Hepatocyte (in vitro differentiated cells): ENCODE measurements at regions not wholly inside any gene's neighbourhood (a gene's known extent, or its start where the extent isn't known, plus 50 kb on each side); places are given as distances from the start of the nearest gene placed in this dataset.
A peak's percentile ranks its signal among the peaks of the same experiment; 100 is the strongest.

ENCODE experiments used
- DNase-seq: peaks from one replicate; pipeline ENCODE4 v3.0.0-alpha.2; 2016; ENCODE audit warnings: low spot score
- H2AFZ ChIP-seq: fragments of 200-600 bp; sonication (generic); 2 replicates; pipeline ENCODE4 v1.6.0; 2016; ENCODE audit warnings: antibody characterized with exemption, mild to moderate bottlenecking
- H3K27ac ChIP-seq: fragments of 200-600 bp; sonication (generic); 2 replicates; pipeline ENCODE4 v1.5.1; 2016; ENCODE audit warnings: mild to moderate bottlenecking
- H3K27me3 ChIP-seq: fragments of 200-600 bp; sonication (generic); 2 replicates; pipeline ENCODE4 v1.6.1; 2016
- H3K36me3 ChIP-seq: fragments of 200-600 bp; sonication (generic); replicated peaks from 2 replicates; pipeline ENCODE4 v1.5.1; 2016; ENCODE audit warnings: low read depth; ENCODE audit not compliant: insufficient read depth
- H3K4me1 ChIP-seq: fragments of 200-600 bp; sonication (generic); 2 replicates; pipeline ENCODE4 v1.5.1; 2016; ENCODE audit warnings: mild to moderate bottlenecking, moderate library complexity; ENCODE audit not compliant: insufficient read depth
- H3K4me2 ChIP-seq: fragments of 200-600 bp; sonication (generic); 2 replicates; pipeline ENCODE4 v1.6.0; 2016
- H3K4me3 ChIP-seq: fragments of 200-600 bp; sonication (generic); 2 replicates; pipeline ENCODE4 v1.5.1; 2016; ENCODE audit warnings: mild to moderate bottlenecking
- H3K79me2 ChIP-seq: fragments of 200-600 bp; sonication (generic); 2 replicates; pipeline ENCODE4 v1.6.0; 2017; ENCODE audit warnings: mild to moderate bottlenecking
- H3K9me2 ChIP-seq: fragments of 200-600 bp; sonication (generic); replicated peaks from 2 replicates; pipeline ENCODE4 v1.6.0; 2017; ENCODE audit warnings: mild to moderate bottlenecking; ENCODE audit not compliant: insufficient read depth
- H3K9me3 ChIP-seq: fragments of 200-600 bp; sonication (generic); 2 replicates; pipeline ENCODE4 v1.5.1; 2016; ENCODE audit warnings: low read depth, mild to moderate bottlenecking
- H4K20me1 ChIP-seq: fragments of 200-600 bp; sonication (generic); 2 replicates; pipeline ENCODE4 v1.6.0; 2016; ENCODE audit warnings: mild to moderate bottlenecking; ENCODE audit not compliant: insufficient read depth, poor library complexity, severe bottlenecking
- EZH2 ChIP-seq: fragments of 200-600 bp; sonication (generic); IDR thresholded peaks from 2 replicates; pipeline ENCODE4 v1.6.1; 2016; ENCODE audit warnings: antibody characterized with exemption, mild to moderate bottlenecking, borderline replicate concordance
- EZH2phosphoT487 ChIP-seq: fragments of 200-600 bp; sonication (generic); IDR thresholded peaks from one replicate; pipeline ENCODE4 v1.6.1; 2018; ENCODE audit warnings: antibody characterized with exemption, mild to moderate bottlenecking, low read depth, moderate library complexity; ENCODE audit not compliant: unreplicated experiment, severe bottlenecking
- WGBS: methylation state at CpG from one replicate; pipeline ENCODE4 v1.1.6; 2016; ENCODE audit warnings: low lambda C conversion rate; ENCODE audit errors: missing lambda C conversion rate; 5-methylcytosine and 5-hydroxymethylcytosine counted together
- TF ChIP-seq, protein P1 (sequence below): fragments of 200-600 bp; sonication (generic); IDR thresholded peaks from 2 replicates; pipeline ENCODE4 v1.5.1; 2016; ENCODE audit warnings: antibody characterized with exemption, mild to moderate bottlenecking; ENCODE audit not compliant: poor library complexity

- no peak overlapping the region for H3K4me2 ChIP-seq
- no peaks in the 10 kb centered on the region for H3K9me2 ChIP-seq
- no peak overlapping the region for H3K27ac ChIP-seq
- DNase-seq = no peak
- H2AFZ ChIP-seq = no peak overlapping the region
- H4K20me1 ChIP-seq = no peaks in the 10 kb centered on the region
- H3K79me2 ChIP-seq = no peaks in the 10 kb centered on the region
- H3K36me3 ChIP-seq = no peaks in the 10 kb centered on the region
- TF ChIP-seq, protein P1, sequence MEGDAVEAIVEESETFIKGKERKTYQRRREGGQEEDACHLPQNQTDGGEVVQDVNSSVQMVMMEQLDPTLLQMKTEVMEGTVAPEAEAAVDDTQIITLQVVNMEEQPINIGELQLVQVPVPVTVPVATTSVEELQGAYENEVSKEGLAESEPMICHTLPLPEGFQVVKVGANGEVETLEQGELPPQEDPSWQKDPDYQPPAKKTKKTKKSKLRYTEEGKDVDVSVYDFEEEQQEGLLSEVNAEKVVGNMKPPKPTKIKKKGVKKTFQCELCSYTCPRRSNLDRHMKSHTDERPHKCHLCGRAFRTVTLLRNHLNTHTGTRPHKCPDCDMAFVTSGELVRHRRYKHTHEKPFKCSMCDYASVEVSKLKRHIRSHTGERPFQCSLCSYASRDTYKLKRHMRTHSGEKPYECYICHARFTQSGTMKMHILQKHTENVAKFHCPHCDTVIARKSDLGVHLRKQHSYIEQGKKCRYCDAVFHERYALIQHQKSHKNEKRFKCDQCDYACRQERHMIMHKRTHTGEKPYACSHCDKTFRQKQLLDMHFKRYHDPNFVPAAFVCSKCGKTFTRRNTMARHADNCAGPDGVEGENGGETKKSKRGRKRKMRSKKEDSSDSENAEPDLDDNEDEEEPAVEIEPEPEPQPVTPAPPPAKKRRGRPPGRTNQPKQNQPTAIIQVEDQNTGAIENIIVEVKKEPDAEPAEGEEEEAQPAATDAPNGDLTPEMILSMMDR = no peak
- TF ChIP-seq EZH2 (no peak), EZH2phosphoT487 (no peak)
- no peaks in the 10 kb centered on the region for H3K27me3 ChIP-seq
- WGBS = 80% methylated on average over 7 of the region's 7 CpGs
- no peaks in the 10 kb centered on the region for H3K9me3 ChIP-seq
- H3K4me1 ChIP-seq = no peaks in the 10 kb centered on the region
- H3K4me3 ChIP-seq = no peak overlapping the region
Measured at GRCh38 chr4:14621731-14622463, 380.4 kb upstream of the CPEB2 start.

DNA sequence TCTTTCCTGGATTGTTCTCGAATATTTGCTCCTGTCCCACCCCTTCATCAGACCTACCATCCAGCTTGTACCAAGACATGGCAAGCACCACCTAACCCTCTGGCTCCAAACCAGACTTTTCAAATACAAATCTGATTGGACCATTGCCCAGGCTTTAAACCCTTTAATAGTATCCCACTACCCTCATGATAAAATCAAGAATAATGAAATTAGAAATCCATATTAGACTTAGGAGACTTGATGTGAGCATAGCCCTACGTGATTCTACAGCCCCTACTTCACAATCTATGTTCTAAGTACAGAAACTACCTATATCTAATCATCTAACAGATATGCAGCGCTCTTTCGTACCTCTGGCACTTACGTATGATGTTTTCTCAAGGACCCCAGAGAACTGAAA lies 375.2 kb upstream of the CPEB2 start:
- 94% methylated on average over 5 of the region's 5 CpGs for WGBS
- Histone ChIP-seq H3K4me2 (no peak overlapping the region), H3K4me3 (no peak overlapping the region), H3K4me1 (no peaks in the 10 kb centered on the region), H4K20me1 (no peaks in the 10 kb centered on the region), H3K9me3 (no peaks in the 10 kb centered on the region), H3K79me2 (no peaks in the 10 kb centered on the region), H3K9me2 (no peaks in the 10 kb centered on the region), H3K27ac (no peak overlapping the region), H3K27me3 (no peaks in the 10 kb centered on the region), H2AFZ (no peak overlapping the region), H3K36me3 (no peaks in the 10 kb centered on the region)
- no peak for DNase-seq
- TF ChIP-seq EZH2 (no peak), EZH2phosphoT487 (no peak)
- TF ChIP-seq, protein P1 = no peak

- Histone ChIP-seq H3K9me2 (no peaks in the 10 kb centered on the region), H2AFZ (no peak overlapping the region), H3K36me3 (no peaks in the 10 kb centered on the region), H3K79me2 (no peaks in the 10 kb centered on the region), H4K20me1 (no peaks in the 10 kb centered on the region), H3K27ac (peak overlapping the region; percentile 1), H3K9me3 (no peaks in the 10 kb centered on the region), H3K4me3 (no peak overlapping the region), H3K4me1 (no peaks in the 10 kb centered on the region), H3K27me3 (no peaks in the 10 kb centered on the region), H3K4me2 (no peak overlapping the region)
- no peak for TF ChIP-seq EZH2phosphoT487
- TF ChIP-seq, protein P1 = no peak
- no peak for TF ChIP-seq EZH2
- no peak for DNase-seq
Measured at GRCh38 chr4:14631806-14632440, 370.4 kb upstream of the CPEB2 start.
